Adrenal gland (tissue), 9 donors: ENCODE measurements at regions not wholly inside any gene's neighbourhood (a gene's known extent, or its start where the extent isn't known, plus 50 kb on each side); places are given as distances from the start of the nearest gene placed in this dataset.

Source experiments
- DNase-seq, 7 donors: peaks; one replicate each; pipeline ENCODE4 v3.0.0-alpha.2; 2019 to 2020
- H3K27ac ChIP-seq, 5 donors: fragments of 200-600 bp; sonication (generic) in 4 of 5; 1 replicate in 3 of 5; 2 replicates in 2 of 5; pipeline versions ENCODE4 v1.5.1 to v1.8.0; 2016 to 2020; ENCODE audit warnings: mild to moderate bottlenecking in 1 of 5
- H3K27me3 ChIP-seq: fragments of 200-600 bp; 2 replicates; pipeline ENCODE4 v1.8.0; 2021
- H3K36me3 ChIP-seq, 2 donors: fragments of 200-600 bp; replicated peaks in 1 of 2; 1 replicate in 1 of 2; 2 replicates in 1 of 2; pipeline versions ENCODE4 v1.5.1 to v1.8.0; 2018 to 2022
- H3K4me1 ChIP-seq, 2 donors: fragments of 200-600 bp; replicated peaks in 1 of 2; 1 replicate in 1 of 2; 2 replicates in 1 of 2; pipeline versions ENCODE4 v1.5.1 to v1.8.0; 2018 to 2021
- H3K4me3 ChIP-seq, 4 donors: fragments of 200-600 bp; sonication (generic) in 3 of 4; one replicate each; pipeline ENCODE4 v1.5.1; 2016 to 2018
- H3K9me3 ChIP-seq, 3 donors: fragments of 200-600 bp; sonication (generic) in 1 of 3; replicated peaks in 1 of 3; 1 replicate in 2 of 3; 2 replicates in 1 of 3; pipeline versions ENCODE4 v1.5.1 to v1.8.0; 2016 to 2021
- CTCF ChIP-seq, 6 experiments: fragments of 450-650 bp in 4 of 6; fragments of 200-600 bp in 2 of 6; sonication (generic) in 1 of 6; IDR thresholded peaks; 1 replicate in 5 of 6; 2 replicates in 1 of 6; pipeline versions ENCODE4 v1.5.1 to v1.8.0; 2016 to 2021; ENCODE audit warnings: antibody characterized with exemption in 6 of 6, mild to moderate bottlenecking in 2 of 6, moderate library complexity in 1 of 6
- POLR2A ChIP-seq, 2 donors: fragments of 450-650 bp; IDR thresholded peaks; one replicate each; pipeline ENCODE4 v1.6.1; 2017; ENCODE audit warnings: antibody characterized with exemption in 2 of 2, mild to moderate bottlenecking in 2 of 2, moderate library complexity in 1 of 2
- WGBS, 4 donors: extraction: QIAGEN DNeasy Blood & Tissue Kit in 2 of 4; methylation state at CpG; one replicate each; pipeline versions ENCODE4 v1.1.5 to v1.1.7; 2013 to 2017; 5-methylcytosine and 5-hydroxymethylcytosine counted together
- intact Hi-C, 2 donors: fragments of 100-400 bp; cut with DNase I; formaldehyde crosslinking; loops; one replicate each; pipeline versions ENCODE4 v1.14.1 to v1.15.0; 2022 to 2023
- donor health status: healthy with polysubstance abuse.
- donor health status: Bipolar disorder and iron deficiency.
- donor health status: DM: yes; HTN: yes; CAD: no.
- donor health status: DM: no; HTN: no; CAD: no.
- donor health status: DM: no; HTN: no; CAD: no.

- Histone ChIP-seq H3K27ac (no peak overlapping the region), H3K4me3 (no peak overlapping the region), H3K9me3 (no peaks in the 10 kb centered on the region), H3K4me1 (no peaks in the 10 kb centered on the region), H3K27me3 (no peaks in the 10 kb centered on the region), H3K36me3 (no peaks in the 10 kb centered on the region)
- DNase-seq = no peak
- 48 to 58% (median 51%) methylated on average over 6 of the region's 6 CpGs for WGBS, 4 donors
- TF ChIP-seq POLR2A (IDR thresholded peaks at IDR 0.05) (no peak), CTCF (IDR thresholded peaks at IDR 0.05) (no peak)
- intact Hi-C loops = no loop called here
Measured at GRCh38 chr11:13094930-13095687, 86.0 kb downstream of the RASSF10 start.

GRCh38 chr11:13098063-13098462, 88.9 kb downstream of the RASSF10 start:
- no peaks in the 10 kb centered on the region for H3K36me3 ChIP-seq
- intact Hi-C loops = no loop called here
- no peaks in the 10 kb centered on the region for H3K4me1 ChIP-seq
- H3K27me3 ChIP-seq = no peaks in the 10 kb centered on the region
- H3K4me3 ChIP-seq = no peak overlapping the region
- H3K9me3 ChIP-seq = no peaks in the 10 kb centered on the region
- no peak for TF ChIP-seq CTCF (IDR thresholded peaks at IDR 0.05)
- no peak for TF ChIP-seq POLR2A (IDR thresholded peaks at IDR 0.05)
- 76 to 94% (median 82%) methylated on average over 2 to 3 of the region's 3 CpGs for WGBS, 4 donors
- DNase-seq = no peak
- H3K27ac ChIP-seq = no peak overlapping the region

GRCh38 chr11:13098616-13099289, 89.6 kb downstream of the RASSF10 start:
- Histone ChIP-seq H3K36me3 (no peaks in the 10 kb centered on the region), H3K4me1 (no peaks in the 10 kb centered on the region), H3K4me3 (no peak overlapping the region), H3K27me3 (no peaks in the 10 kb centered on the region), H3K27ac (no peak overlapping the region), H3K9me3 (no peaks in the 10 kb centered on the region)
- DNase-seq = no peak
- WGBS, 4 donors = 71 to 92% (median 79%) methylated on average over 3 of the region's 3 CpGs
- no peak for TF ChIP-seq POLR2A (IDR thresholded peaks at IDR 0.05)
- no peak for TF ChIP-seq CTCF (IDR thresholded peaks at IDR 0.05)
- intact Hi-C loops = no loop called here

- Histone ChIP-seq H3K27ac (no peak overlapping the region), H3K27me3 (no peaks in the 10 kb centered on the region), H3K4me3 (no peak overlapping the region), H3K9me3 (no peaks in the 10 kb centered on the region), H3K36me3 (no peaks in the 10 kb centered on the region), H3K4me1 (no peaks in the 10 kb centered on the region)
- TF ChIP-seq CTCF (IDR thresholded peaks at IDR 0.05) = no peak
- no peak for TF ChIP-seq POLR2A (IDR thresholded peaks at IDR 0.05)
- WGBS, 4 donors = 69 to 91% (median 76%) methylated on average over 5 of the region's 5 CpGs
- intact Hi-C loops = no loop called here
- DNase-seq = no peak
Measured at GRCh38 chr11:13101644-13102512, 92.8 kb downstream of the RASSF10 start.
